SK-N-SH (cell line): ENCODE measurements at regions not wholly inside any gene's neighbourhood (a gene's known extent, or its start where the extent isn't known, plus 50 kb on each side); places are given as distances from the start of the nearest gene placed in this dataset.

Experiments
- CTCF ChIA-PET: fragments of 300-600, 350-600 bp; formaldehyde crosslinking; extraction: SDS; loops from one replicate; lab custom pipeline; 2021; lab: Yijun Ruan, JAX
- POLR2A ChIA-PET: fragments of 350-600 bp; sonication (Branson Sonifier 250); formaldehyde crosslinking; extraction: SDS; loops from one replicate; lab custom pipeline; 2020; ENCODE audit warnings: antibody characterized with exemption, inconsistent platforms; lab: Yijun Ruan, JAX
- DNase-seq: peaks from one replicate; pipeline ENCODE4 v3.0.0; 2012
- H2AFZ ChIP-seq: fragments of 200-600 bp; sonication (generic); 2 replicates; pipeline ENCODE4 v1.8.1; 2016; ENCODE audit warnings: antibody characterized with exemption, mild to moderate bottlenecking, low read depth
- H3F3A ChIP-seq: fragments of 200-600 bp; sonication (generic); replicated peaks from 2 replicates; pipeline ENCODE3; 2016; ENCODE audit warnings: antibody characterized with exemption, mild to moderate bottlenecking; ENCODE audit not compliant: insufficient read depth
- H3K27ac ChIP-seq, 2 experiments: fragments of 200-500 bp in 1 of 2; fragments of 200-600 bp in 1 of 2; sonication (Bioruptor generic) in 1 of 2; sonication (generic), shearing (Covaris generic) in 1 of 2; 2 replicates each; pipeline versions ENCODE4 v1.5.1 to v1.6.1; 2014 to 2016; ENCODE audit warnings: low read depth in 2 of 2, inconsistent platforms in 1 of 2, low read length in 1 of 2, mild to moderate bottlenecking in 1 of 2, mixed read lengths in 1 of 2
- H3K27me3 ChIP-seq: fragments of 200-600 bp; sonication (generic), shearing (Covaris generic); 2 replicates; pipeline ENCODE4 v1.6.1; 2016; ENCODE audit warnings: mixed run types; ENCODE audit not compliant: insufficient read depth
- H3K36me3 ChIP-seq, 2 experiments: fragments of 200-500 bp in 1 of 2; fragments of 200-600 bp in 1 of 2; sonication (Bioruptor generic) in 1 of 2; sonication (generic) in 1 of 2; replicated peaks in 1 of 2; 2 replicates each; pipeline versions ENCODE3 to v1.5.1; 2014 to 2016; ENCODE audit warnings: low read length in 1 of 2, mild to moderate bottlenecking in 1 of 2; ENCODE audit not compliant: insufficient read depth in 2 of 2, control insufficient read depth in 1 of 2
- H3K4me1 ChIP-seq, 2 experiments: fragments of 200-500 bp in 1 of 2; fragments of 200-600 bp in 1 of 2; sonication (Bioruptor generic) in 1 of 2; sonication (generic), shearing (Covaris generic) in 1 of 2; 2 replicates each; pipeline versions ENCODE4 v1.5.1 to v1.6.1; 2014 to 2016; ENCODE audit warnings: low read depth in 1 of 2, low read length in 1 of 2, mixed run types in 1 of 2; ENCODE audit not compliant: insufficient read depth in 2 of 2, control insufficient read depth in 1 of 2
- H3K4me2 ChIP-seq: fragments of 200-600 bp; sonication (generic), shearing (Covaris generic); 2 replicates; pipeline ENCODE4 v1.6.1; 2017; ENCODE audit warnings: mixed run types
- H3K4me3 ChIP-seq, 2 experiments: fragments of 200-500 bp in 1 of 2; fragments of 200-600 bp in 1 of 2; sonication (Bioruptor generic) in 1 of 2; sonication (generic), shearing (Covaris generic) in 1 of 2; 2 replicates each; pipeline versions ENCODE4 v1.5.1 to v1.8.1; 2014 to 2016; ENCODE audit warnings: low read depth in 2 of 2, inconsistent platforms in 1 of 2, low read length in 1 of 2, mild to moderate bottlenecking in 1 of 2, mixed read lengths in 1 of 2, moderate library complexity in 1 of 2
- H3K79me2 ChIP-seq: fragments of 200-600 bp; sonication (generic); 2 replicates; pipeline ENCODE4 v1.8.1; 2017; ENCODE audit warnings: mild to moderate bottlenecking; ENCODE audit not compliant: insufficient read depth
- H3K9ac ChIP-seq: fragments of 200-600 bp; sonication (generic); 2 replicates; pipeline ENCODE4 v1.6.1; 2017; ENCODE audit warnings: mixed run types
- H3K9me2 ChIP-seq: fragments of 200-600 bp; sonication (generic); 2 replicates; pipeline ENCODE4 v1.6.1; 2017; ENCODE audit warnings: mixed run types
- H3K9me3 ChIP-seq: fragments of 200-600 bp; sonication (generic); 2 replicates; pipeline ENCODE4 v1.6.1; 2017; ENCODE audit warnings: mixed run types, mild to moderate bottlenecking, moderate library complexity
- H4K20me1 ChIP-seq: fragments of 200-600 bp; sonication (generic); 2 replicates; pipeline ENCODE4 v1.6.1; 2017; ENCODE audit warnings: mild to moderate bottlenecking, mixed run types; ENCODE audit not compliant: insufficient read depth
- CHD2 ChIP-seq: fragments of 150-350 bp; IDR thresholded peaks from 2 replicates; pipeline ENCODE4 v1.6.1; 2018; ENCODE audit warnings: low read length; ENCODE audit not compliant: partially characterized antibody
- ELF1 ChIP-seq: IDR thresholded peaks from 2 replicates; pipeline ENCODE4 v1.4.0; 2012
- EZH2phosphoT487 ChIP-seq: fragments of 200-600 bp; sonication (generic); IDR thresholded peaks from 2 replicates; pipeline ENCODE4 v1.6.1; 2017; ENCODE audit warnings: low read depth, mixed run types, mild to moderate bottlenecking, antibody characterized with exemption, moderate library complexity, borderline replicate concordance
- FOSL2 ChIP-seq: IDR thresholded peaks from 2 replicates; pipeline ENCODE4 v1.4.0; 2012; ENCODE audit warnings: low read depth, mild to moderate bottlenecking, moderate library complexity, borderline replicate concordance
- FOXJ3 ChIP-seq: sonication (generic); formaldehyde crosslinking; IDR thresholded peaks from 2 replicates; pipeline ENCODE4 v1.5.1; 2020; ENCODE audit warnings: mild to moderate bottlenecking, missing genetic modification reagents
- FOXM1 ChIP-seq: IDR thresholded peaks from 2 replicates; pipeline ENCODE4 v1.4.0; 2012; ENCODE audit warnings: low read depth, mild to moderate bottlenecking
- MEF2A ChIP-seq: IDR thresholded peaks from 2 replicates; pipeline ENCODE4 v1.4.0; 2012; ENCODE audit warnings: low read depth, borderline replicate concordance
- NFIC ChIP-seq: IDR thresholded peaks from 2 replicates; pipeline ENCODE4 v1.4.0; 2012; ENCODE audit warnings: borderline replicate concordance
- POLR2AphosphoS5 ChIP-seq: IDR thresholded peaks from 2 replicates; pipeline ENCODE4 v1.6.1; 2012; ENCODE audit warnings: low read depth, low read length
- RAD21 ChIP-seq: IDR thresholded peaks from 2 replicates; pipeline ENCODE4 v1.6.1; 2012; ENCODE audit warnings: mild to moderate bottlenecking, low read length
- RXRA ChIP-seq: IDR thresholded peaks from 2 replicates; pipeline ENCODE4 v1.4.0; 2012; ENCODE audit warnings: low read depth, mild to moderate bottlenecking, borderline replicate concordance
- SIN3A ChIP-seq: IDR thresholded peaks from 2 replicates; pipeline ENCODE4 v1.6.1; 2012; ENCODE audit warnings: low read depth, mild to moderate bottlenecking, low read length, moderate library complexity, borderline replicate concordance
- TCF12 ChIP-seq: IDR thresholded peaks from 2 replicates; pipeline ENCODE4 v1.4.0; 2012
- WGBS: methylation state at CpG from one replicate; pipeline ENCODE4 v1.1.6; 2017; ENCODE audit warnings: low lambda C conversion rate; 5-methylcytosine and 5-hydroxymethylcytosine counted together
- TF ChIP-seq, protein P1 (sequence below): fragments of 150-350 bp; IDR thresholded peaks from 2 replicates; pipeline ENCODE4 v1.6.1; 2016; ENCODE audit warnings: mild to moderate bottlenecking, low read depth, low read length
- TF ChIP-seq, protein P2 (sequence below): IDR thresholded peaks from 2 replicates; pipeline ENCODE4 v1.4.0; 2012; ENCODE audit warnings: low read depth, borderline replicate concordance
- TF ChIP-seq, protein P3 (sequence below): fragments of 200-600 bp; sonication (generic); IDR thresholded peaks from 2 replicates; pipeline ENCODE4 v1.6.1; 2017; ENCODE audit warnings: antibody characterized with exemption, mild to moderate bottlenecking, moderate library complexity
- TF ChIP-seq, protein P4 (sequence below): IDR thresholded peaks from 2 replicates; pipeline ENCODE4; 2012
- TF ChIP-seq, protein P5 (sequence below): IDR thresholded peaks from 2 replicates; pipeline ENCODE4 v1.4.0; 2012; ENCODE audit warnings: low read depth

DNA sequence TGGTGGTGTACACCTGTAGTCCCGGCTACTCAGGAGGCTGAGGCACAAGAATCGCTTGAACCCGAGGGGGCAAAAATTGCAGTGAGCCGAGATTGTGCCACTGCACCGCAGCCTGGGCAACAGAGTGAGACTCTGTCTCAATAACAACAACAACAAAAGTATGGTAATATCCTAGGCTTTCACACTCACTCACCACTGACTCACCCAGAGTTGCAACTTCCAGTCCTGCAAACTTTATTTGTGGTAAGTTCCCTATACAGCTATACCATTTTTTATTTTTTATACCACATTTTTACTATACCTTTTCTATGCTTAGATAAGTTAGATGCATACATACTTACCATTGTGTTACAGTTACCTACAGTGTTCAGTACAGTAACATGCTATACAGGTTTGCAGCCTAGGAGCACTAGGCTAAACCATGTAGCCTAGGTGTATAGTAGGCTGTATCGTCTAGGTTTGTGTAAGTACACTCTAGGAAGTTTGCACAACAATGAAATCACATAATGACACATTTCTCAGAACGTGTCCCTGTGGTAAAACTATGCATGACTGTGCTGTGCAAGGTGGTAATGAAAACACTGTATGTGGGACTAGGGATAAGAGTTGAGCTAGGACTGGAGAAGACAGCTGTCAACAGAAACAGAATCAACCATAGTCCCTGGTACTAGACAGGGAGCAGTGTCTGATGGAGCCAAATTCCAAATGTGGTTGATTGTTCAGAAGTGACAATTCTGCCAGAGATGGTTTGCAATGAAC, 109.5 kb upstream of the RAD23B start:
- Histone ChIP-seq H3K4me1 (peaks cover 10 to 13% of the 10 kb centered on the region in 2 experiments; a peak in 2 of 4 replicates), H3K9me3 (no peaks in the 10 kb centered on the region), H3K36me3 (no peaks in the 10 kb centered on the region), H3K9ac (no peak overlapping the region), H3K27ac (no peak overlapping the region), H3K27me3 (no peaks in the 10 kb centered on the region), H3K4me2 (no peak overlapping the region), H3K79me2 (no peaks in the 10 kb centered on the region), H4K20me1 (no peaks in the 10 kb centered on the region), H3K9me2 (no peaks in the 10 kb centered on the region), H3F3A (no peaks in the 10 kb centered on the region), H3K4me3 (no peak overlapping the region), H2AFZ (no peak overlapping the region)
- CTCF ChIA-PET = interaction anchor here (0.6 to 6.5 kb wide), 8 partner anchors 14 to 1332 kb away, joined by 3 to 43 read pairs (median 4); no protein-coding TSS in a partner anchor
- POLR2A ChIA-PET = no interaction called here
- DNase-seq = no peak
- 71% methylated on average over 7 of the region's 7 CpGs for WGBS
- TF ChIP-seq NFIC (no peak), EZH2phosphoT487 (no peak), POLR2AphosphoS5 (no peak), RXRA (no peak), FOXM1 (no peak), SIN3A (no peak), RAD21 (no peak), MEF2A (no peak), FOSL2 (no peak), CHD2 (no peak), FOXJ3 (CRISPR knock-in tag) (no peak), TCF12 (no peak), ELF1 (no peak)
- TF ChIP-seq, protein P1, sequence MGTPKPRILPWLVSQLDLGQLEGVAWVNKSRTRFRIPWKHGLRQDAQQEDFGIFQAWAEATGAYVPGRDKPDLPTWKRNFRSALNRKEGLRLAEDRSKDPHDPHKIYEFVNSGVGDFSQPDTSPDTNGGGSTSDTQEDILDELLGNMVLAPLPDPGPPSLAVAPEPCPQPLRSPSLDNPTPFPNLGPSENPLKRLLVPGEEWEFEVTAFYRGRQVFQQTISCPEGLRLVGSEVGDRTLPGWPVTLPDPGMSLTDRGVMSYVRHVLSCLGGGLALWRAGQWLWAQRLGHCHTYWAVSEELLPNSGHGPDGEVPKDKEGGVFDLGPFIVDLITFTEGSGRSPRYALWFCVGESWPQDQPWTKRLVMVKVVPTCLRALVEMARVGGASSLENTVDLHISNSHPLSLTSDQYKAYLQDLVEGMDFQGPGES = no peak
- TF ChIP-seq, protein P2, sequence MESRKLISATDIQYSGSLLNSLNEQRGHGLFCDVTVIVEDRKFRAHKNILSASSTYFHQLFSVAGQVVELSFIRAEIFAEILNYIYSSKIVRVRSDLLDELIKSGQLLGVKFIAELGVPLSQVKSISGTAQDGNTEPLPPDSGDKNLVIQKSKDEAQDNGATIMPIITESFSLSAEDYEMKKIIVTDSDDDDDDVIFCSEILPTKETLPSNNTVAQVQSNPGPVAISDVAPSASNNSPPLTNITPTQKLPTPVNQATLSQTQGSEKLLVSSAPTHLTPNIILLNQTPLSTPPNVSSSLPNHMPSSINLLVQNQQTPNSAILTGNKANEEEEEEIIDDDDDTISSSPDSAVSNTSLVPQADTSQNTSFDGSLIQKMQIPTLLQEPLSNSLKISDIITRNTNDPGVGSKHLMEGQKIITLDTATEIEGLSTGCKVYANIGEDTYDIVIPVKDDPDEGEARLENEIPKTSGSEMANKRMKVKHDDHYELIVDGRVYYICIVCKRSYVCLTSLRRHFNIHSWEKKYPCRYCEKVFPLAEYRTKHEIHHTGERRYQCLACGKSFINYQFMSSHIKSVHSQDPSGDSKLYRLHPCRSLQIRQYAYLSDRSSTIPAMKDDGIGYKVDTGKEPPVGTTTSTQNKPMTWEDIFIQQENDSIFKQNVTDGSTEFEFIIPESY = no peak
- TF ChIP-seq, protein P3, sequence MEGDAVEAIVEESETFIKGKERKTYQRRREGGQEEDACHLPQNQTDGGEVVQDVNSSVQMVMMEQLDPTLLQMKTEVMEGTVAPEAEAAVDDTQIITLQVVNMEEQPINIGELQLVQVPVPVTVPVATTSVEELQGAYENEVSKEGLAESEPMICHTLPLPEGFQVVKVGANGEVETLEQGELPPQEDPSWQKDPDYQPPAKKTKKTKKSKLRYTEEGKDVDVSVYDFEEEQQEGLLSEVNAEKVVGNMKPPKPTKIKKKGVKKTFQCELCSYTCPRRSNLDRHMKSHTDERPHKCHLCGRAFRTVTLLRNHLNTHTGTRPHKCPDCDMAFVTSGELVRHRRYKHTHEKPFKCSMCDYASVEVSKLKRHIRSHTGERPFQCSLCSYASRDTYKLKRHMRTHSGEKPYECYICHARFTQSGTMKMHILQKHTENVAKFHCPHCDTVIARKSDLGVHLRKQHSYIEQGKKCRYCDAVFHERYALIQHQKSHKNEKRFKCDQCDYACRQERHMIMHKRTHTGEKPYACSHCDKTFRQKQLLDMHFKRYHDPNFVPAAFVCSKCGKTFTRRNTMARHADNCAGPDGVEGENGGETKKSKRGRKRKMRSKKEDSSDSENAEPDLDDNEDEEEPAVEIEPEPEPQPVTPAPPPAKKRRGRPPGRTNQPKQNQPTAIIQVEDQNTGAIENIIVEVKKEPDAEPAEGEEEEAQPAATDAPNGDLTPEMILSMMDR = no peak
- TF ChIP-seq, protein P4, sequence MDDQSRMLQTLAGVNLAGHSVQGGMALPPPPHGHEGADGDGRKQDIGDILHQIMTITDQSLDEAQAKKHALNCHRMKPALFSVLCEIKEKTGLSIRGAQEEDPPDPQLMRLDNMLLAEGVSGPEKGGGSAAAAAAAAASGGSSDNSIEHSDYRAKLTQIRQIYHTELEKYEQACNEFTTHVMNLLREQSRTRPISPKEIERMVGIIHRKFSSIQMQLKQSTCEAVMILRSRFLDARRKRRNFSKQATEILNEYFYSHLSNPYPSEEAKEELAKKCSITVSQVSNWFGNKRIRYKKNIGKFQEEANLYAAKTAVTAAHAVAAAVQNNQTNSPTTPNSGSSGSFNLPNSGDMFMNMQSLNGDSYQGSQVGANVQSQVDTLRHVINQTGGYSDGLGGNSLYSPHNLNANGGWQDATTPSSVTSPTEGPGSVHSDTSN = no peak
- TF ChIP-seq, protein P5, sequence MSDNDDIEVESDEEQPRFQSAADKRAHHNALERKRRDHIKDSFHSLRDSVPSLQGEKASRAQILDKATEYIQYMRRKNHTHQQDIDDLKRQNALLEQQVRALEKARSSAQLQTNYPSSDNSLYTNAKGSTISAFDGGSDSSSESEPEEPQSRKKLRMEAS = no peak
